T-cell (primary cell): ENCODE measurements at regions not wholly inside any gene's neighbourhood (a gene's known extent, or its start where the extent isn't known, plus 50 kb on each side); places are given as distances from the start of the nearest gene placed in this dataset.

Experiments used
- ATAC-seq, 4 experiments: fragments of 200-7000 bp in 3 of 4; fragments of 150-1000 bp in 1 of 4; cut with Tn5 transposase; replicated peaks in 1 of 4; 1 replicate in 3 of 4; 2 replicates in 1 of 4; pipeline ENCODE4 v1.10.0; 2021; ENCODE audit warnings: moderate library complexity in 3 of 4, mild to moderate bottlenecking in 2 of 4, moderate number of reproducible peaks in 1 of 4
- CTCF ChIA-PET, 2 donors: fragments of 300-600 bp; sonication (Branson Sonifier 250); formaldehyde crosslinking; loops; one replicate each; lab custom pipeline; 2022; ENCODE audit warnings: antibody characterized with exemption in 2 of 2; lab: Charles Lee
- POLR2A ChIA-PET, 2 donors: fragments of 300-600 bp; sonication (Branson Sonifier 250); formaldehyde crosslinking; loops; one replicate each; lab custom pipeline; 2022; ENCODE audit warnings: antibody characterized with exemption in 2 of 2; lab: Charles Lee
- DNase-seq, 35 experiments: peaks; one replicate each; pipeline versions ENCODE4 v3.0.0 to v3.0.0-alpha.2; 2013 to 2023
- H3K27ac ChIP-seq: one replicate; pipeline ENCODE4 v1.5.1; 2013; ENCODE audit warnings: low read length
- H3K27me3 ChIP-seq, 2 experiments: replicated peaks in 1 of 2; 1 replicate in 1 of 2; 2 replicates in 1 of 2; pipeline versions ENCODE4 v1.6.1 to v1.7.0; 2013; ENCODE audit warnings: low read length in 1 of 2, mixed read lengths in 1 of 2; ENCODE audit not compliant: control insufficient read depth in 2 of 2, insufficient read depth in 2 of 2; ENCODE audit errors: extremely low read depth in 1 of 2
- H3K36me3 ChIP-seq, 2 donors: 1 replicate in 1 of 2; 2 replicates in 1 of 2; pipeline versions ENCODE4 v1.6.1 to v1.7.0; 2013; ENCODE audit warnings: low read length in 1 of 2; ENCODE audit not compliant: control insufficient read depth in 2 of 2, insufficient read depth in 1 of 2; ENCODE audit errors: extremely low read depth in 1 of 2
- H3K4me1 ChIP-seq, 2 experiments: 1 replicate in 1 of 2; 2 replicates in 1 of 2; pipeline versions ENCODE4 v1.6.1 to v1.7.0; 2013; ENCODE audit warnings: low read length in 2 of 2, mixed read lengths in 1 of 2; ENCODE audit not compliant: insufficient read depth in 2 of 2, control insufficient read depth in 1 of 2; ENCODE audit errors: extremely low read depth in 1 of 2
- H3K4me3 ChIP-seq, 2 donors: 1 replicate in 1 of 2; 2 replicates in 1 of 2; pipeline versions ENCODE4 v1.5.1 to v1.7.0; 2013; ENCODE audit warnings: mild to moderate bottlenecking in 2 of 2, low read length in 1 of 2, moderate library complexity in 1 of 2; ENCODE audit not compliant: control insufficient read depth in 1 of 2; ENCODE audit errors: extremely low read depth in 1 of 2
- H3K9me3 ChIP-seq: 2 replicates; pipeline ENCODE4 v1.7.0; 2013
- H3K27ac Mint-ChIP-seq, 2 donors: one replicate each; pipeline ENCODE4 v1.8.0; 2020 to 2021; ENCODE audit warnings: mild to moderate bottlenecking in 2 of 2, mixed read lengths in 2 of 2
- H3K27me3 Mint-ChIP-seq, 2 donors: one replicate each; pipeline ENCODE4 v1.8.0; 2021 to 2022; ENCODE audit warnings: mixed read lengths in 2 of 2
- H3K36me3 Mint-ChIP-seq: one replicate; pipeline ENCODE4 v1.8.0; 2021; ENCODE audit warnings: mixed read lengths
- H3K4me1 Mint-ChIP-seq, 3 donors: one replicate each; pipeline ENCODE4 v1.8.0; 2020 to 2022; ENCODE audit warnings: mixed read lengths in 3 of 3, mild to moderate bottlenecking in 1 of 3
- H3K4me3 Mint-ChIP-seq, 3 donors: one replicate each; pipeline ENCODE4 v1.8.0; 2020 to 2022; ENCODE audit warnings: mild to moderate bottlenecking in 3 of 3, mixed read lengths in 3 of 3, moderate library complexity in 3 of 3
- H3K9me3 Mint-ChIP-seq, 3 donors: one replicate each; pipeline ENCODE4 v1.8.0; 2020 to 2022; ENCODE audit warnings: mixed read lengths in 3 of 3
- whole genome bisulfite sequencing: methylation state at CpG from one replicate; pipeline ENCODE4 v1.1.5; 2013; ENCODE audit warnings: missing lambda C conversion rate; ENCODE audit not compliant: insufficient coverage; 5-methylcytosine and 5-hydroxymethylcytosine counted together

DNA sequence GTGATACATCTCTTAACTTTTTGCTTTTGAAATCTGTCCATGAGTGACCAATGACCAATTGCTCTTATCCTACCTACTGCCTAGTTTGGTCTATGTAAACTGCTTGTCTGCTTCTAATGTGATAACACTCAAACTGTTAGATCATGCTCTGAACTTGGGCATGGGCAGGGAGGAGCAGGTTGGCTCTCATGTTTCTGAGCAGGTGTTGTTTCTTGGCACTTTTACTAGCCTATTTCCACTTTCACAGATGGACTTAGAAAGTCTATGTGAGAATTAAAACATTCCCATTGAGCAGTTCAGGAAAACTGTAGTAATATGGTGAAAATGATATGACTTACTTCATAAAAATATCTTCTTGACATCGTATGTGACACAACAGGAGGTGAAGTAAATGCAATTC lies 538.4 kb downstream of the HACE1 start:
- Histone ChIP-seq H3K27ac (no peak overlapping the region), H3K27me3 (no peaks in the 10 kb centered on the region), H3K4me1 (no peaks in the 10 kb centered on the region), H3K36me3 (no peaks in the 10 kb centered on the region), H3K4me3 (no peak overlapping the region), H3K9me3 (no peaks in the 10 kb centered on the region)
- ChIA-PET CTCF (no interaction called here), POLR2A (no interaction called here)
- peaks cover 0 to 8% of the 10 kb centered on the region in 2 donors for H3K27me3 Mint-ChIP-seq
- DNase-seq (no peak), ATAC-seq (no peak)
- no CpG with 5 or more reads among the region's 1 CpG for WGBS
- H3K27ac Mint-ChIP-seq = no peak overlapping the region
- no peaks in the 10 kb centered on the region for H3K9me3 Mint-ChIP-seq
- no peak overlapping the region for H3K4me3 Mint-ChIP-seq
- H3K4me1 Mint-ChIP-seq = no peaks in the 10 kb centered on the region
- H3K36me3 Mint-ChIP-seq = no peaks in the 10 kb centered on the region

DNA sequence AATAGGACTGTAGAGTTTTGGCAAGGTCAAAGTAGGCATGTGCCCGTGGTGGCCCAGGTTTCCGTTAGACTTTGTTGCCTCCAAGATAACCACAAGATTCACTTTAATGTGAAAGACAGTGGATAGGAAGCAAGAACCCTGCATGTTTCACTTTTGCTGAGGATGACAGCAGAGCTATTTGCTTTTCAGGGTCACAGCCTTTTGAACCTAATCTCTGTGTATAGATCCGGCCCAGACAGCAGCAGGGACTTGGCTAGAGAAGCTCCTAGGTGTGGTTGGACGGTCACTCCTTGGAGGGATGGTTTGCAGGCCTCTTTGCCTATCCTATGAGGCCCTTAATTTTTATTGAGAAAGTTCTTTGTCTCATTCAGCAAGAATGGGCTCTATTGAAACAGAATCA lies 538.8 kb downstream of the HACE1 start:
- H3K4me3 Mint-ChIP-seq = no peak overlapping the region

DNA sequence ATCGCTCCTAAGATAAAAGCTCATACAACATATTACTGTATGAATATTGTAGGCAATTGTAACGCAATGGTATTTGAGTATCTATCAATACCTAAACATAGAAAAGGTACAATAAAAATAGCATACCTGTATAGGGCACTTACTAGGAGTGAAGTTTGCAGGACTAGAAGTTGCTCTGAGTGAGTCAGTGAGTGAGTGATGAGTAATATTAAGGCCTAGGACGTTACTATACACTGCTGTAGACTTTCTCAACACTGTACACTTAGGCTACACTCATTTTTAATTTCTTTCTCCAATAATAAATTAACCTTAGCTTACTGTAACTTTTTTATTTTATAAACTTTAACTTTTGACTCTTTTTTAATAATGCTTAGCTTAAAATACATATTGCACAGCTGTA lies 546.9 kb downstream of the HACE1 start:
- POLR2A ChIA-PET = no interaction called here
- no peak overlapping the region for H3K27ac ChIP-seq
- Mint-ChIP-seq H3K9me3 (no peaks in the 10 kb centered on the region), H3K4me3 (no peak overlapping the region), H3K36me3 (no peaks in the 10 kb centered on the region), H3K4me1 (no peaks in the 10 kb centered on the region), H3K27ac (no peak overlapping the region), H3K27me3 (no peaks in the 10 kb centered on the region)
- H3K9me3 ChIP-seq = no peaks in the 10 kb centered on the region
- WGBS = no CpG with 5 or more reads among the region's 3 CpGs
- no peaks in the 10 kb centered on the region for H3K36me3 ChIP-seq
- ATAC-seq = no peak
- no peaks in the 10 kb centered on the region for H3K4me1 ChIP-seq
- CTCF ChIA-PET = no interaction called here
- H3K4me3 ChIP-seq = no peak overlapping the region
- H3K27me3 ChIP-seq = no peaks in the 10 kb centered on the region
- no peak for DNase-seq

More for the DNA sequence above, 538.8 kb downstream of the HACE1 start:
- DNase-seq (no peak), ATAC-seq (no peak)
- no CpG with 5 or more reads among the region's 4 CpGs for WGBS
- no peak overlapping the region for H3K27ac ChIP-seq
- Mint-ChIP-seq H3K27me3 (peaks cover 0 to 8% of the 10 kb centered on the region in 2 donors), H3K9me3 (no peaks in the 10 kb centered on the region), H3K4me1 (no peaks in the 10 kb centered on the region), H3K27ac (no peak overlapping the region), H3K36me3 (no peaks in the 10 kb centered on the region)
- H3K4me3 ChIP-seq = no peak overlapping the region
- no peaks in the 10 kb centered on the region for H3K4me1 ChIP-seq
- ChIA-PET POLR2A (no interaction called here), CTCF (no interaction called here)
- no peaks in the 10 kb centered on the region for H3K36me3 ChIP-seq
- no peaks in the 10 kb centered on the region for H3K9me3 ChIP-seq
- no peaks in the 10 kb centered on the region for H3K27me3 ChIP-seq

- H3K27ac ChIP-seq = no peak overlapping the region
- H3K4me3 Mint-ChIP-seq = no peak overlapping the region
- DNase-seq (no peak), ATAC-seq (no peak)
- H3K36me3 ChIP-seq = no peaks in the 10 kb centered on the region
- H3K9me3 Mint-ChIP-seq = no peaks in the 10 kb centered on the region
- CTCF ChIA-PET = no interaction called here
- H3K4me1 Mint-ChIP-seq = no peaks in the 10 kb centered on the region
- H3K27me3 ChIP-seq = peaks cover 0 to 2% of the 10 kb centered on the region in 2 experiments
- H3K4me1 ChIP-seq = no peaks in the 10 kb centered on the region
- no peak overlapping the region for H3K4me3 ChIP-seq
- WGBS = 63% methylated on average over 1 of the region's 2 CpGs
- H3K36me3 Mint-ChIP-seq = no peaks in the 10 kb centered on the region
- no peaks in the 10 kb centered on the region for H3K9me3 ChIP-seq
- POLR2A ChIA-PET = no interaction called here
- no peak overlapping the region for H3K27ac Mint-ChIP-seq
- H3K27me3 Mint-ChIP-seq = no peaks in the 10 kb centered on the region
Measured at GRCh38 chr6:104306211-104306610, 553.5 kb downstream of the HACE1 start.

DNA sequence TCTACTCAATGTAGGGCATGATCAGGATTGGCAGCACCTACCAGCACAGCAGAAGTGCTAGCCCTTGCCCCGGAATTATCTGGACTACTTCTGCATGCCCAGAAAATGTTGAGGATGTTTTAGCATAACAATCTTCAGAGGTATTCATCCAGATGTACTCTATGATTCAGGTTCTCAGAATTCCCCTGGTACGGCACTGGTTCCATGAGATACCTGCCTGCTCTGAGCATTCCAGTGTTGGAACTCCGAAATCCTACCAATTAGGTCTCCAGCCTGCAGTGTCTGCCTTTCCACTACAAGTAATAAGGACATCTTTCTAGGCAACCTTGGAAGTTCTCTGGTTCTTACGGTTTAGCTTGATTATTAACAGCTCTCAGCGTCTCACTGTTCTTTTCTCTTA lies 554.5 kb downstream of the HACE1 start:
- no peak for DNase-seq
- no peak overlapping the region for H3K4me3 Mint-ChIP-seq
- CTCF ChIA-PET = no interaction called here
- Histone ChIP-seq H3K27me3 (peaks cover 0 to 2% of the 10 kb centered on the region in 2 experiments), H3K4me3 (no peak overlapping the region), H3K9me3 (no peaks in the 10 kb centered on the region), H3K27ac (no peak overlapping the region), H3K36me3 (no peaks in the 10 kb centered on the region), H3K4me1 (no peaks in the 10 kb centered on the region)
- WGBS = 86% methylated on average over 4 of the region's 5 CpGs
- H3K36me3 Mint-ChIP-seq = no peaks in the 10 kb centered on the region
- no peak overlapping the region for H3K27ac Mint-ChIP-seq
- no peaks in the 10 kb centered on the region for H3K9me3 Mint-ChIP-seq
- H3K4me1 Mint-ChIP-seq = no peaks in the 10 kb centered on the region
- H3K27me3 Mint-ChIP-seq = no peaks in the 10 kb centered on the region
- ATAC-seq = no peak
- POLR2A ChIA-PET = no interaction called here

DNA sequence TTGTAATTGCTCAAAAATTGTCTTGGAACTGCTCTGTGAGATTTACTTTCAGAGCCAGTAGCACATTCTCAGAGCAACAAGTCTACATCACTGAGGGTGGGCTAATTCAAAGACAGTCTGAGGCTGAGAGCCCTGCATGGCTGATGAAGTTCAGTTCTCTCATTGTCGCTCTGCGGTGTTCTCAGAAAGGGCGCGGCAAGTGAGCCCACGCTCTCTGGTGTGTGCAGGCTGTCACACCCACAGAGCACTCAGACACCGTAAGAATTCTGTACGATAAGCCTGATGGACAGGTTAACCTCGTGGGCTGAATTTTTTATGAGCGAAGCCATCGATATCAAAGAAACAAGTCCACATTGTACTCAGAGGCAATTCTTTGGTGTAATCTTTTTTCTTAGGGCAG lies 557.8 kb downstream of the HACE1 start:
- H3K4me3 Mint-ChIP-seq = no peak overlapping the region
- Histone ChIP-seq H3K9me3 (no peaks in the 10 kb centered on the region), H3K4me1 (no peaks in the 10 kb centered on the region), H3K27me3 (peaks cover 0 to 2% of the 10 kb centered on the region in 2 experiments), H3K4me3 (no peak overlapping the region), H3K36me3 (no peaks in the 10 kb centered on the region), H3K27ac (no peak overlapping the region)
- no peaks in the 10 kb centered on the region for H3K4me1 Mint-ChIP-seq
- ChIA-PET POLR2A (no interaction called here), CTCF (no interaction called here)
- no peaks in the 10 kb centered on the region for H3K27me3 Mint-ChIP-seq
- 96% methylated on average over 5 of the region's 10 CpGs for WGBS
- no peak for DNase-seq
- ATAC-seq = no peak
- H3K27ac Mint-ChIP-seq = no peak overlapping the region
- H3K36me3 Mint-ChIP-seq = no peaks in the 10 kb centered on the region
- H3K9me3 Mint-ChIP-seq = no peaks in the 10 kb centered on the region

- ChIA-PET POLR2A (no interaction called here), CTCF (no interaction called here)
- Mint-ChIP-seq H3K27ac (no peak overlapping the region), H3K4me1 (no peaks in the 10 kb centered on the region), H3K36me3 (no peaks in the 10 kb centered on the region), H3K9me3 (peaks cover 0 to 5% (median 0%) of the 10 kb centered on the region in 3 donors), H3K4me3 (no peak overlapping the region), H3K27me3 (peaks cover 0 to 3% of the 10 kb centered on the region in 2 donors)
- H3K4me1 ChIP-seq = no peaks in the 10 kb centered on the region
- DNase-seq (no peak), ATAC-seq (no peak)
- 93% methylated on average over 1 of the region's 1 CpG for WGBS
- H3K4me3 ChIP-seq = no peak overlapping the region
- H3K27ac ChIP-seq = no peak overlapping the region
- no peaks in the 10 kb centered on the region for H3K9me3 ChIP-seq
- H3K27me3 ChIP-seq = no peaks in the 10 kb centered on the region
- H3K36me3 ChIP-seq = no peaks in the 10 kb centered on the region
Measured at GRCh38 chr6:104286641-104287040, 573.1 kb downstream of the HACE1 start.
